Cerebellar nuclear complex (tissue), 1 donor: ENCODE measurements at regions not wholly inside any gene's neighbourhood (a gene's known extent, or its start where the extent isn't known, plus 50 kb on each side); places are given as distances from the start of the nearest gene placed in this dataset.

ENCODE experiments used
- DNase-seq, 2 experiments: peaks; one replicate each; lab custom pipeline; 2025; lab: John Stamatoyannopoulos, UW

DNA sequence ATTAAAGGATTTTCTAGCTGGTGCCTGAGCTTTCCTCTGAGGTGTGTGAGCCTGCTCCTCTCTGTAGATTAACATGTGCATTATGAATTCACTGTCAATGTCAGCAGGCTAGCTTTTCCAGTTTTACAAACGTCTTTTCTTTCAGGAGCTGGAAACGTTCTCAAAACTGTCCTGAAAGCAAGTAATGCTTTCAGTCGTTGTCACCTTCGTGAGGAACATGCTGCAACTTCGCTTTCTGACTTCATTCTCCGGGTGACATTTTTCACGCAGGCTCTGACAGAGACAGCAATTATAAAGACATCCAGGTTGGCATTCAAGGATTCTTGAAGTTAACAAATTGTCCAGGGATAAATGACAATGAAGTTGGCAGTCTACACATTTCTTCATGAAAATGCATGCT is 671.5 kb downstream of the DHX35 start:
- no peak for DNase-seq

DNA sequence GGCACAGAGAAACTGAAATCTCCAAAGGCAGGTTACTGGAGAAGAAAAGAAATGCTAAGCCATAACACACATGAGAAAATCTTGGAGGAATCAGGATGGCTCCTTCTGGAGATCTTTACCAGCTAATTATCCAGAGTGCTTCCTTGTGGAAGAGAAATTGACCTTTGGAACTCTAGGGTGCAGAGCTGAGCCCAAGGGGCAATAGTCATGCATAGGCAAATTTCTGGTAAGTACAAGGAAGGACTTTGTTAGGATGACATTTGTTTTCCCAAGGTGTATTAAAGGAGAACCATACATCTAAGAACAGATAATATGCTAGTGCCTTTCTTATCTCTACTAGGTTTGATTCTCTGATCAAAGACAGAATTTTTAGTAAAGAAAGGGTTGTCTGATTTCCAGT is 670.6 kb downstream of the DHX35 start:
- DNase-seq: no peak

DNA sequence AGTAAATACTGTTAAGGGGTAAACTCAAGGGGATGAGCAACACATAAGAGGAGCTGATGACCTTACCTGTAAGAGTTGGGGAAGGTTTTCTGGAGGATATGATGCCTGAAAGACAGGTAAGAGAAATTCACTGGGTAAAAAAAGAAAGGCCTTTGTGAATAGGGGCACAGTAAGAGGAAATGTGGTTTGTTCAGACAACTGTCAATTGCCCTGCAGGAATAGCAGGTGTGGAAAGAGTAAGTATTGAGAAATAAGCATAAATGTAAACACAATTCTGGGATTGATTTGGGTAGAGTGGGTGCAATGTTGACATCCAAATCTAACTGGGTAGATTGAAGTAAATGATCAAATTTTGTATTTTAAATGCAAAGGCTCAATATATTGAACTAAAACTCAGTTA is 670.0 kb downstream of the DHX35 start:
- DNase-seq: no peak

- DNase-seq: no peak
Observed at GRCh38 chr20:39631557-39631956, 669.4 kb downstream of the DHX35 start.

GRCh38 chr20:39630215-39630908 is 668.2 kb downstream of the DHX35 start:
- no peak for DNase-seq

- DNase-seq: no peak
Observed at GRCh38 chr20:39627765-39628164, 665.6 kb downstream of the DHX35 start.

DNA sequence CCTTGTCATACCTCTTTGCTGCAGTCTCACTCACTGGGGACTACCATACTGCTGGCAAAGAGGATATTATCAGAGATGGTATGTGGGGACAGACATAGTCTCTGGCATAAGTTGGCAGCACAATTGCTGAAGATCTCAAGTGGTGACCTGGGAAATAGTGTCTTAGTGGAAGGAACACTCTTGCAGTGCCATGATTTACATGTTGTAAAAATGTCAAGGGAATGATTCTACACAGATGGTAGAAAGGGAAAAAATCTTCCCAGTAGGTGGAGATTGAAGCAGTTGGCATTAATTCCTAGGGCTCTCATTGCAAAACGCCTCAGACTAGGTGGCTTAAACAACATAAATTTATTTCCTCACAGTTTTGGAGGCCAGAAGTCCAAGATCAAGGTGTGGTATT is 662.2 kb downstream of the DHX35 start:
- no peak for DNase-seq

GRCh38 chr20:39623584-39624234 is 661.6 kb downstream of the DHX35 start:
- DNase-seq: no peak

DNA sequence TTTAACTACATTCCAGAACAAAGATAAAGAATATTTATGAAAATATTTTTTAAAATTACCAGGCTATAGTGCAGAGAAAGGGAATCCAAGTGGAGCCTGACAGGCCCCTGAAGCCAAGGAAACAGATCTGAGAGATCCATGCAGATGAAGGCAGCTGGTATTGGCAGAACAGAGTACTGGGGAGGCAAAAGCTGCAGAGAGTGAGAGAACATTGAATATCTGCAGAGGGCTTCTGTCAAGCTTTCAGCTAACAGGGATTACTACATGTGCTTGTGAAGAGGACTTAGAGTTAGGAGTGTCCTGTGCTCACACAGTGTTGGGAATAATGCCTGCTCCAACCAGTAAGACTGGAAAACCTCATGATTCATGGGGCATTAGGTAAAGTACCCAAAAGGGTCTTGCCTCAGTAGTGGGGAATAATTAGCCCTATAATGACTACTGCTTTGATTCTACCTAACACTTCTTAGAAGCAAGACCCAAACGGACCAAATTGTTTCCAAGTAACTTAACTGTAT is 657.2 kb downstream of the DHX35 start:
- DNase-seq: no peak

GRCh38 chr20:39611901-39612300 is 649.8 kb downstream of the DHX35 start:
- no peak for DNase-seq

DNA sequence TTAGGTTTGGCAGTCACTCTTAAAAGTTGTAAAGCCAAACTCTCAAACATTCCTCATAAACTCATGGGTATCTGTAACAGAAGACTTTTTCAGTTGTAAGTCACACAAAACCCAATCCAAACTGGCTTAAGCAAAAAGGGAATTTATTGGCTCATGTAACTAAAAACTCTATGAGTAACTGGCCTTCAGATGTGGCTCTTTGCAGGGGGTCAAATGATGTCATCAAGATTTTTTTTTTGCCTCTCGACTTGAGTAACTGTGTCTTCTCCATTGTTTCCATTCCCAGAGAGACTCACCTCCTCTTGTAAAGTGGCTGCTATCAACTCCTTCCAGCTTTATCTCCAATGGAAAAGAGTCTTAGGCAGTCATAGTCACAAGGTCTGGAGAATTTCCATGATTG is 645.0 kb downstream of the DHX35 start:
- no peak for DNase-seq

DNA sequence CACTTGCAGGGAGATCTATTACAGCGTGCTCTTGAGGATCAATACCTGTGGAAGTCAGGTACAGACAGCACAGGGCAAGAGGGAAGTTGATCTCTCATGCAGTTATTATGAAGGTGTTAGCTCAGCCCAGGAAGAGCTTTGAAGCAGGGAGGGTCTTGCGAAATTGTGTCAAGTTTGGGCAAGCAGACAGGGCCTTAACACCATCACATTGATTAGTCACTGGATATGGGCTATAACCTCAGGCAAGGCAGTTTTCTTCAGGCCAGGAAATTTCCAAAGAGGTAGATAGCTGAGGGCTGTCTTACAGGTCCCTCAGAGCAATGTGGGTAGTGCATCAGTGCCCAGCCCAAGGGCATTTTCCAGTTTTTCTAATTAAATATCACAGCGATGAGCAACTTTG is 643.8 kb downstream of the DHX35 start:
- no peak for DNase-seq

DNA sequence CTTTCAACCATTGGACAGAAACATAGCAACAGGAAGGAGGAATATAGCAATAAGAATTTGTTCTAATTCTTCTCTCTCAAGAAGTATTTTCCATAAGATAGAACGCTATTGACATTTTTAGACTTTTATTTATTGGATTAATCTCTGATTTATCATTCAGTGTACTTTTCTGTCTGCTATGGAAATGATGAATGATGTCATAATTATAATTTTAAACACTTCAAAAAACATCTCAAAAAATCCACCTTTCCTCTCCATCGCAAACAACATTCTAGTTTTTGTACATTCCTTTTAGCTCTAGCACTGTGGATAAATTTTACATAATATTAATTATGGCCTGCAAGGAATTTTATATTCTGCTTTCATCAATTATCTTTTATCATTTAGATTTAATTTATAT is 643.2 kb downstream of the DHX35 start:
- DNase-seq: no peak

- DNase-seq: no peak
Observed at GRCh38 chr20:39603219-39603618, 641.1 kb downstream of the DHX35 start.

GRCh38 chr20:39602649-39603048 is 640.5 kb downstream of the DHX35 start:
- DNase-seq: no peak

GRCh38 chr20:39600871-39601270 is 638.7 kb downstream of the DHX35 start:
- DNase-seq: no peak

DNA sequence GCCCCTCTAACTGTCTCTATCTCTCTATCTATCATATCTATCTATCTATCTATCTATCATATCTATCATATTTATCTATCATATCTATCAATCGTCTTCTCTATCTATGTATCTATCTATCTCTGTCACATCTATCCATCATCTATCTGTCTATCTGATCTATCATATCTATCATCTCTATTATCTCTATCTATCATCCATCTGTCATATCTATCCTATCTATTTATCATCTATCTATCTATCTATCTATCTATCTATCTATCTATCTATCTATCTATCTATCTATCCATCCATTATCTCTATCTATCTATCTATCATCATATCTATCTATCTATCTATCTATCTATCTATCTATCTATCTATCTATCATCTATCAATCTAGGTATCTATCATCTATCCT is 638.0 kb downstream of the DHX35 start:
- no peak for DNase-seq

- no peak for DNase-seq
Observed at GRCh38 chr20:39596554-39596953, 634.4 kb downstream of the DHX35 start.

DNA sequence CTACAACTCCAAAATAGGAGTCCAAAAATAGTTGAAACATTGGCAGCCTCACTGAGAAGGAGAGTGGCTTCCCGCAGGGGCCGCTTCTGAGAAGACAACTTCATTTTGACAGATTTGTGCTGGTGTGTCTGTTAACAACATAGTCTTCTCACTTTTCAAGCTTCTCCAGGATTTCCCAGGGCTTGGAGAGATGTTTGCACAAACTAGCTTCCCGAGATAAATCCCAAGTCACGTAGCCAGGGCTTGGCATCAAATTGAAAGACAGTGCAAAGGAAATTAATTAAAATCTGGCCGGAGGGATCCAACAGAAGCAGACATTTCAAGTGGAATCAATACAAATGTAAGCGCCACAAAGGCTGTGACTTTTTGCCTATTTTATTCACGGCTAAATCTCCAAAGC is 630.2 kb downstream of the DHX35 start:
- no peak for DNase-seq

DNA sequence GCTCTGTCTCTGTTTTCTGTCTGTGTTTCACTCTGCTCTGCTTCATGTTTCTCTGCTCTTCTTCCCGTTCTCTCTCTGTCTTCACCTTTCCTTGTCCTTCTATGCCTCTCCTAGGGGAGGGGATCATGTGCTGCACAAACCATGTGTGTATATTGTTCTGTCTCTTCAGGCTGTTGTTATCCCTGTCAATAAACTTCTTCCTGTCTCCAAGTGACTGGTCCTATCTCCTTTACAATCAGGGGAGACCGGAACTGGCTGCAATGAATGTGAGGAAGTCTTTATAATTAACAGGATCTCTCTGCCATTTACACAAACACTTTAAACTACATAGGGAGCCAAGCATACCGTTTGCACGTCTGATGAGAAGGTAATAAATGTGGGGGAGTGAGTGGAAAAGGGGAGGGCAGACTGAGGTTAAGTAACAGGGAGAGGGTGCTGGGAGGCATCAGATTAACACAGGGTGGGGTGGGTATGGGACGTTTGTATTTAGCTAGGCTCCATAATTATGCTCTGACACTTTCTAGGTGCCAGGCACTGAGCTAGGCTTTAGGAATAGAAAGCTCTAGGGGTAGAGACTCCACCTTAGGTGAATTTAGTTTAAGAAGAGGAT is 626.1 kb downstream of the DHX35 start:
- no peak for DNase-seq

DNA sequence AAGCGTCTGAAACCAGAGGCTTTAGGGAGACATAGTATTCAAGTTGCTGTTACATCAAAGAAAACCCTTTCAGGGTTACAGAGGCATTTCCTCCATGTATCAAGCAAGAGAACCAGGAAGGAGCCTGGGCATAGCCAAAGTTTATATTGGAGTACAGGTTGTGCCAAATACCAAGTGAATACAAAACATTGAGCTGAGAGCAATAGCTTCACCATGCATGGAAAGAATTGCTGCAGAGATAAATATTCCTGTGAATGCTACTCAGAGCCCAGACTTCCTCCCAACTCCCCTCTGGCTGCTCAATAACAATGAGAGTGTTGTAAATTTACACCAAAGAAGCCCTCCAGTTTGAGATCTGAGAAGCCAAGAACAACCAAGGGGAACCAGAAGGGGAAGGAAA is 618.9 kb downstream of the DHX35 start:
- no peak for DNase-seq

DNA sequence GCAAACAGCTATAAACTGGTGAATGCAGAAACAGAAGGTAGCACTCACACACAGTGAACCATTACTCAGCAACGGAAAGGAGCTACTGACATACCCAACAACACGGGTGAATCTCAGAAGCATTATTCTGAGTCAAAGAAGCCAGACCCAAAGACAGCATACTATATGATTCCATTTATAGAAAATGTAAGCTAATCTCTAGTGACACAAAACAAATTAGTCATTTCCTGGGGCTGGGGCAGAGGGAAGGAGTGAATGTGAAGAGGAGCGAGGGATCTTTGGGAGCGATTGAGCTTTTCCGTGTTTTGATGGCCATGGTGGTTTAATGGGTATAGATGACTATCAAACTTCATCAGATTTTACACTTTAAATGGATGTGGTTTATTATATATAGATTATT is 614.6 kb downstream of the DHX35 start:
- no peak for DNase-seq

DNA sequence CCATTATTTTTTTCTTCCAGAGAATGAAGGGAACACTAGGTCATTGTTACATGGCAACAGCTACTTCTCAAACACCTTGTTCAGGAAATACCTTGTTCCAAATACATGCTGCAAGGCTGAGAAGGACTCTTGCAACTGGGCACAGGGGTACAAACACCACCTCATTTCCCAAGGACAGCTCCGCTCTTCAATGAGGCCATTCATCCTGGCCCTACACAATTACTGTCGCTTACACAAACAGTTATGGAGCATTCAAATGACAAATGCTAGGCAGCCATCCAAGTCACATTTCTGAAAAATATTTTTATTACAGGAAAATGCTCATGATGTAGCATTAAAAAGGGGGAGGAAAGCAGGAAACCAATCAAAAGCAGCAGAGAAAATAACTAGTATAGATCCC is 611.9 kb downstream of the DHX35 start:
- no peak for DNase-seq
